CD4-positive, alpha-beta T cell treated with Interleukin-21 for 1 hour (primary cell): ENCODE measurements at regions not wholly inside any gene's neighbourhood (a gene's known extent, or its start where the extent isn't known, plus 50 kb on each side); places are given as distances from the start of the nearest gene placed in this dataset.
"Not testable (repeated sequence)": the region's sequence is repeated elsewhere in the genome, so short reads cannot be mapped to it uniquely, and the experiment has no call there.

Source experiments
- DNase-seq: peaks from one replicate; pipeline ENCODE4 v3.0.0-alpha.2; 2020

GRCh38 chr15:28789401-28790114 is 58.9 kb downstream of the GOLGA6L7 start:
- DNase-seq = peak; percentile 26

- DNase-seq = not testable (repeated sequence)
These were observed 59.6 kb downstream of the GOLGA6L7 start for GRCh38 chr15:28788649-28789400.

- not testable (repeated sequence) for DNase-seq
These were observed 60.3 kb downstream of the GOLGA6L7 start for GRCh38 chr15:28788176-28788575.

DNA sequence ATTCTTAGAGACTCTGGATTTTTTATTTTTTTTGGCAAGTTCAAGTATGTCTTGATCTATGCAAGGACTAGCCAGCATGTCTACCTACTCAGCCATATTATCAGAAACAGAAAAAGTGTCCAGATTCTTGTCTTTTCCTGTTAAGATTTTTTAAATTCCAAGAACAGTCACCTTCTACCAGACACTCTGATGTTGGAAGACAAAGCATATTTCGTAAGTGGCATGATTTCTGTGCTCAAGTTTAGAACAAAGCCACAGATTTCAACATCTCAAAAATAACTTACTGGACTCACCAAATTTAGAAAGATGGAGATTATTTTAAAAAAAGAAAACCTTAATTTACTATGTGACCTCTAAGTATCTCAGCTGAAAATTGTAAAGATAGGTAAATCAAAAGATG is 61.9 kb downstream of the GOLGA6L7 start:
- no peak for DNase-seq

DNA sequence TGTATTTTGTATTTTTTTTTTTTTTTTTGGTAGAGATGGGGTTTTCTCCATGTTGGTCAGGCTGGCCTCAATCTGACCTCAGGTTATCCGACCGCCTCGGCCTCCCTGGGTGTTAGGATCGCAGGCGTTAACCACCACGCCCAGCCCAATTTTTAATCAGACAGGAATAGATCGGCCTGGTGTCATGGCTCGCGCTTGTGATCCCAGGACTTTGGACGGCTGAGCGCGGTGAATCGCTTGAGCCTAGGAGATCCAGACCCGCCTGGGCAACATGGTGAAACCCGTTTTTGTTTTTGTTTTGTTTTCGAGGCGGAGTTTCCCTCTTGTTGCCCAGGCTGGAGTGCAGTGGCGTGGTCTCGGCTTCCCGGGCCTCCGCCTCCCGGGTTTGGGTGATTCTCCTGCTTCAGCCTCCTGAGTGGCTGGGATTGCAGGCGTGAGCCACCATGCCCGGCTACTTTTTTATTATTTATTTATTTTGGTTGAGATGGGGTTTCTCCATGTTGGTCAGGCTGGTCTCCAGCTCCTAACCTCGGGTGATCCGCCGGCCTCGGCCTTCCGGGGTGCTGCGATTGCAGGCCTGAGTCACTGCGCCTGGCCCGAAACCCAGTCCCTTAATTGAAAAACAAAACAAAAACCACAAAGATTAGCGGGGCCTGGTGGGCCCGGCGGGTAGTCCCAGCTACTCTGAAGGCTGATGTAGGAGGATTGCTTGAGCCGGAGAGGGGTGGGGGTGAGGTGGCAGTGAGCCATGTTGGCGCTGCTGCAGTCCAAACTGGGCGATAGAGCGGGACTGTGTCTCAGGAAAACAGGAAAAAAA is 63.9 kb downstream of the GOLGA6L7 start:
- DNase-seq = not testable (repeated sequence)

- DNase-seq = no peak
These were observed 64.6 kb downstream of the GOLGA6L7 start for GRCh38 chr15:28783873-28784272.

GRCh38 chr15:28783466-28783865 is 65.0 kb downstream of the GOLGA6L7 start:
- no peak for DNase-seq

DNA sequence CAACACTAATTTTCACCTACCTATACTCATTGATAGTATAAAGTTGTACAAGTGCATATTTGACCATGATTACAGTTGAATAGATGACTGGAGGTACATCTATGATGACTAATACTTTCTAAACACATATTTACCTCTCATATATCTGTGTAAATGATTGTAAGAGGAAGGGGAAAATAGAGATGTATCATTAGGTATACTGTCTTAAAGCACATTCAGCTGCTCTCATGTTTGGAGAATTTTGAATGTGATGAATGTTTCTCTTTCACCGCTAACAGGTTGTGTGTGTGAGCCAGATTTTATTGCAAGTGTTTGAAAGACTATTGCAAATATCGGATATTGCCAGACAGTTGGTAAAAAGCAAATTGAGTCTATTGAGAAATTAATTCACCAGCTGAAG is 66.2 kb upstream of the GOLGA8M start:
- not testable (repeated sequence) for DNase-seq

GRCh38 chr15:28772857-28773256 is 60.6 kb upstream of the GOLGA8M start:
- DNase-seq = not testable (repeated sequence)
